Fibroblast of lung (primary cell): ENCODE measurements at regions not wholly inside any gene's neighbourhood (a gene's known extent, or its start where the extent isn't known, plus 50 kb on each side); places are given as distances from the start of the nearest gene placed in this dataset.

ENCODE experiments used
- DNase-seq, 2 donors: peaks; one replicate each; pipeline versions ENCODE4 v3.0.0 to v3.0.0-alpha.2; 2010; ENCODE audit warnings: low read depth in 2 of 2
- H2AFZ ChIP-seq: 2 replicates; pipeline ENCODE4 v1.5.1; 2012; ENCODE audit warnings: low read length, control low read depth, inconsistent platforms
- H3K27ac ChIP-seq: 2 replicates; pipeline ENCODE4 v1.5.1; 2011; ENCODE audit warnings: low read length, control low read depth; ENCODE audit not compliant: insufficient read depth
- H3K27me3 ChIP-seq: 2 replicates; pipeline ENCODE4 v1.5.1; 2011; ENCODE audit warnings: mild to moderate bottlenecking, low read length; ENCODE audit not compliant: control insufficient read depth, insufficient read depth
- H3K36me3 ChIP-seq: 2 replicates; pipeline ENCODE4 v1.5.1; 2011; ENCODE audit warnings: low read length; ENCODE audit not compliant: control insufficient read depth, insufficient read depth
- H3K4me1 ChIP-seq: 2 replicates; pipeline ENCODE4 v1.5.1; 2011; ENCODE audit warnings: low read length; ENCODE audit not compliant: control insufficient read depth, insufficient read depth; ENCODE audit errors: extremely low read depth
- H3K4me2 ChIP-seq: 2 replicates; pipeline ENCODE4 v1.5.1; 2011; ENCODE audit warnings: low read length, control low read depth; ENCODE audit not compliant: insufficient read depth; ENCODE audit errors: extremely low read depth
- H3K4me3 ChIP-seq, 4 experiments: fragments of 200-600 bp in 1 of 4; sonication (generic) in 1 of 4; replicated peaks in 1 of 4; 2 replicates each; pipeline ENCODE4 v1.5.1; 2011 to 2016; ENCODE audit warnings: low read length in 4 of 4, low read depth in 3 of 4, mild to moderate bottlenecking in 3 of 4, control low read depth in 2 of 4, inconsistent platforms in 1 of 4, mixed read lengths in 1 of 4; ENCODE audit not compliant: insufficient read depth in 1 of 4; ENCODE audit errors: control extremely low read depth in 1 of 4
- H3K79me2 ChIP-seq: 2 replicates; pipeline ENCODE4 v1.5.1; 2012; ENCODE audit warnings: mild to moderate bottlenecking, low read length, inconsistent platforms; ENCODE audit not compliant: control insufficient read depth, insufficient read depth
- H3K9ac ChIP-seq: 2 replicates; pipeline ENCODE4 v1.5.1; 2011; ENCODE audit warnings: mild to moderate bottlenecking, low read length, control low read depth; ENCODE audit not compliant: insufficient read depth
- H3K9me3 ChIP-seq: 2 replicates; pipeline ENCODE4 v1.5.1; 2012; ENCODE audit warnings: low read depth, low read length; ENCODE audit not compliant: control insufficient read depth, insufficient read depth
- H4K20me1 ChIP-seq: 2 replicates; pipeline ENCODE4 v1.5.1; 2011; ENCODE audit warnings: low read length; ENCODE audit not compliant: control insufficient read depth, insufficient read depth; ENCODE audit errors: extremely low read depth
- CTCF ChIP-seq, 2 donors: IDR thresholded peaks in 1 of 2; conservative IDR thresholded peaks in 1 of 2; 1 replicate in 1 of 2; 2 replicates in 1 of 2; pipeline ENCODE4 v1.5.1; 2011 to 2012; ENCODE audit warnings: low read length in 2 of 2, control low read depth in 1 of 2, inconsistent platforms in 1 of 2, low read depth in 1 of 2, mild to moderate bottlenecking in 1 of 2
- EZH2 ChIP-seq: IDR thresholded peaks from 2 replicates; pipeline ENCODE4 v1.5.1; 2012; ENCODE audit warnings: low read length, control low read depth, mild to moderate bottlenecking; ENCODE audit errors: missing control alignments

- Histone ChIP-seq H3K4me2 (no peak overlapping the region), H3K4me1 (peaks cover 13% of the 10 kb centered on the region), H3K27me3 (no peaks in the 10 kb centered on the region), H4K20me1 (no peaks in the 10 kb centered on the region), H3K9me3 (no peaks in the 10 kb centered on the region), H3K9ac (no peak overlapping the region), H3K27ac (no peak overlapping the region), H3K36me3 (no peaks in the 10 kb centered on the region), H3K79me2 (no peaks in the 10 kb centered on the region), H2AFZ (no peak overlapping the region), H3K4me3 (no peak overlapping the region)
- TF ChIP-seq CTCF (conservative IDR thresholded peaks at IDR 0.05 in 1 of 2, IDR thresholded peaks at IDR 0.05 in 1 of 2; ENCODE audit: low read depth in 1 of 2, low read length in 2 of 2): no peak
- no peak for TF ChIP-seq EZH2
- DNase-seq: no peak
Observed at GRCh38 chr20:50331469-50332363, 141.1 kb downstream of the CEBPB start.

- TF ChIP-seq CTCF (conservative IDR thresholded peaks at IDR 0.05 in 1 of 2, IDR thresholded peaks at IDR 0.05 in 1 of 2; ENCODE audit: low read depth in 1 of 2, low read length in 2 of 2) (no peak), EZH2 (no peak)
Observed at GRCh38 chr20:50332491-50332980, 141.9 kb downstream of the CEBPB start.

DNA sequence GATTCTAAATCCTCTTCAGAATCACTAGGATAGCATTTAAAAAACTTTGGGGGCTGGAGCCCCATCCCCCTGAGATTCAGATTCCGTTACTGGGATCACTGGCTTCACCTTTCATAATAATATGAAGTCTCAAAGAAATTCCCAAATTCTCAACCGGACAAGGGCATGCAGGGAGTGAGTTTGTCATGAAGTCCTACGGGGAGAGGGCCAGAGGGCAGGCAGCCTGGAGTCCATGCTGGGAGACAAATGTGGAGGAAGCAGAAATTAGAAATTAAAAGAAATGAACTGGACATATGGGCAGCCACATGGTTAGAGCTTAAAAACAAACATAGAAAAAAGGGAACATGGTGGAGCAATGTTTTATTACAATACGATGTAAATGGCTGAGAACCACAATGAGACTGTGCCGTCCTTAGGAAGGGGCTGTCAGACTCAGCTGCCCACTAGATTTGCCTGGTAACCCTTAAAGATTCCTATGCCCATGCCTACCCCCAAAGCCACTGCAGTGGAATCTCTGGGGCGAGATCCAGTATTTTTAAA, 142.6 kb downstream of the CEBPB start:
- Histone ChIP-seq H3K27me3 (no peaks in the 10 kb centered on the region), H3K4me3 (no peak overlapping the region), H4K20me1 (no peaks in the 10 kb centered on the region), H3K9me3 (no peaks in the 10 kb centered on the region), H2AFZ (no peak overlapping the region), H3K9ac (no peak overlapping the region), H3K4me2 (no peak overlapping the region), H3K27ac (peak overlapping the region; percentile 76), H3K4me1 (peaks cover 13% of the 10 kb centered on the region), H3K36me3 (no peaks in the 10 kb centered on the region), H3K79me2 (no peaks in the 10 kb centered on the region)
- DNase-seq: no peak
- no peak for TF ChIP-seq CTCF (conservative IDR thresholded peaks at IDR 0.05 in 1 of 2, IDR thresholded peaks at IDR 0.05 in 1 of 2; ENCODE audit: low read depth in 1 of 2, low read length in 2 of 2)
- no peak for TF ChIP-seq EZH2

More at GRCh38 chr20:50332491-50332980, 141.9 kb downstream of the CEBPB start:
- H3K4me2 ChIP-seq: no peak overlapping the region
- no peaks in the 10 kb centered on the region for H3K36me3 ChIP-seq
- H4K20me1 ChIP-seq: no peaks in the 10 kb centered on the region
- H3K4me1 ChIP-seq: peaks cover 13% of the 10 kb centered on the region
- peak in 1 of 2 donors; percentile 31 for DNase-seq
- H3K4me3 ChIP-seq: no peak overlapping the region
- no peak overlapping the region for H3K9ac ChIP-seq
- H3K9me3 ChIP-seq: no peaks in the 10 kb centered on the region
- no peak overlapping the region for H3K27ac ChIP-seq
- no peaks in the 10 kb centered on the region for H3K79me2 ChIP-seq
- H2AFZ ChIP-seq: no peak overlapping the region
- H3K27me3 ChIP-seq: no peaks in the 10 kb centered on the region
